Subcutaneous abdominal adipose tissue (tissue), 5 donors: ENCODE measurements at regions not wholly inside any gene's neighbourhood (a gene's known extent, or its start where the extent isn't known, plus 50 kb on each side); places are given as distances from the start of the nearest gene placed in this dataset.

Experiments used
- H3K27ac ChIP-seq: one replicate; pipeline ENCODE4 v1.7.0; 2013; ENCODE audit warnings: low read depth, mild to moderate bottlenecking, inconsistent platforms, low read length, moderate library complexity
- H3K27me3 ChIP-seq, 5 donors: one replicate each; pipeline ENCODE4 v1.7.0; 2013; ENCODE audit warnings: low read length in 5 of 5, inconsistent platforms in 1 of 5; ENCODE audit not compliant: control insufficient read depth in 5 of 5, insufficient read depth in 4 of 5
- H3K36me3 ChIP-seq, 5 donors: one replicate each; pipeline ENCODE4 v1.7.0; 2013; ENCODE audit warnings: low read length in 5 of 5; ENCODE audit not compliant: control insufficient read depth in 5 of 5, insufficient read depth in 5 of 5
- H3K4me1 ChIP-seq, 5 donors: one replicate each; pipeline ENCODE4 v1.7.0; 2013; ENCODE audit warnings: low read length in 5 of 5, mild to moderate bottlenecking in 3 of 5, moderate library complexity in 1 of 5; ENCODE audit not compliant: control insufficient read depth in 5 of 5, insufficient read depth in 5 of 5
- H3K4me3 ChIP-seq, 5 donors: one replicate each; pipeline ENCODE4 v1.7.0; 2013; ENCODE audit warnings: low read length in 5 of 5, low read depth in 1 of 5
- H3K9ac ChIP-seq, 5 donors: one replicate each; pipeline ENCODE4 v1.7.0; 2013; ENCODE audit warnings: low read length in 5 of 5, mild to moderate bottlenecking in 4 of 5, moderate library complexity in 3 of 5
- H3K9me3 ChIP-seq, 5 donors: one replicate each; pipeline ENCODE4 v1.7.0; 2013; ENCODE audit warnings: low read length in 5 of 5; ENCODE audit not compliant: control insufficient read depth in 5 of 5
- donor health status: healthy.
- donor health status: healthy.
- donor health status: healthy.
- donor health status: healthy.
- donor health status: healthy.

GRCh38 chr6:88377976-88378568, 211.9 kb upstream of the CNR1 start:
- Histone ChIP-seq H3K9ac (no peak overlapping the region), H3K9me3 (no peaks in the 10 kb centered on the region), H3K4me3 (no peak overlapping the region), H3K27me3 (no peaks in the 10 kb centered on the region), H3K27ac (no peak overlapping the region), H3K4me1 (peaks cover 0 to 24% (median 11%) of the 10 kb centered on the region in 5 donors), H3K36me3 (no peaks in the 10 kb centered on the region)

GRCh38 chr6:88376768-88377387, 210.7 kb upstream of the CNR1 start:
- Histone ChIP-seq H3K36me3 (no peaks in the 10 kb centered on the region), H3K4me3 (no peak overlapping the region), H3K4me1 (peaks cover 0 to 24% (median 11%) of the 10 kb centered on the region in 5 donors), H3K9ac (no peak overlapping the region), H3K9me3 (no peaks in the 10 kb centered on the region), H3K27me3 (no peaks in the 10 kb centered on the region), H3K27ac (no peak overlapping the region)

GRCh38 chr6:88376197-88376596, 210.1 kb upstream of the CNR1 start:
- Histone ChIP-seq H3K4me1 (peaks cover 0 to 24% (median 11%) of the 10 kb centered on the region in 5 donors), H3K36me3 (no peaks in the 10 kb centered on the region), H3K27ac (no peak overlapping the region), H3K4me3 (no peak overlapping the region), H3K9me3 (no peaks in the 10 kb centered on the region), H3K9ac (no peak overlapping the region), H3K27me3 (no peaks in the 10 kb centered on the region)

GRCh38 chr6:88374553-88374952, 208.4 kb upstream of the CNR1 start:
- H3K27ac ChIP-seq = no peak overlapping the region
- no peak overlapping the region for H3K9ac ChIP-seq
- H3K36me3 ChIP-seq = no peaks in the 10 kb centered on the region
- peaks cover 0 to 4% (median 0%) of the 10 kb centered on the region in 5 donors for H3K27me3 ChIP-seq
- no peak overlapping the region for H3K4me3 ChIP-seq
- H3K9me3 ChIP-seq = no peaks in the 10 kb centered on the region
- peaks cover 0 to 12% (median 0%) of the 10 kb centered on the region in 5 donors for H3K4me1 ChIP-seq

- H3K9me3 ChIP-seq = no peaks in the 10 kb centered on the region
- no peaks in the 10 kb centered on the region for H3K36me3 ChIP-seq
- H3K4me3 ChIP-seq = no peak overlapping the region
- no peaks in the 10 kb centered on the region for H3K4me1 ChIP-seq
- H3K27ac ChIP-seq = no peak overlapping the region
- H3K27me3 ChIP-seq = peaks cover 0 to 4% (median 0%) of the 10 kb centered on the region in 5 donors
- H3K9ac ChIP-seq = no peak overlapping the region
Observed at GRCh38 chr6:88371480-88371879, 205.3 kb upstream of the CNR1 start.

- no peak overlapping the region for H3K27ac ChIP-seq
Observed at GRCh38 chr6:88370127-88370710, 204.1 kb upstream of the CNR1 start.

GRCh38 chr6:88369262-88369661, 203.1 kb upstream of the CNR1 start:
- no peaks in the 10 kb centered on the region for H3K9me3 ChIP-seq
- H3K4me3 ChIP-seq = no peak overlapping the region
- H3K27ac ChIP-seq = no peak overlapping the region
- no peak overlapping the region for H3K9ac ChIP-seq
- H3K36me3 ChIP-seq = no peaks in the 10 kb centered on the region
- H3K27me3 ChIP-seq = peaks cover 0 to 4% (median 0%) of the 10 kb centered on the region in 5 donors
- no peaks in the 10 kb centered on the region for H3K4me1 ChIP-seq

More at GRCh38 chr6:88370127-88370710, 204.1 kb upstream of the CNR1 start:
- Histone ChIP-seq H3K4me3 (no peak overlapping the region), H3K9ac (no peak overlapping the region), H3K36me3 (no peaks in the 10 kb centered on the region), H3K9me3 (no peaks in the 10 kb centered on the region), H3K4me1 (no peaks in the 10 kb centered on the region), H3K27me3 (peaks cover 0 to 4% (median 0%) of the 10 kb centered on the region in 5 donors)

- Histone ChIP-seq H3K4me3 (no peak overlapping the region), H3K9me3 (no peaks in the 10 kb centered on the region), H3K36me3 (no peaks in the 10 kb centered on the region), H3K4me1 (no peaks in the 10 kb centered on the region), H3K9ac (no peak overlapping the region), H3K27ac (no peak overlapping the region), H3K27me3 (peaks cover 0 to 4% (median 0%) of the 10 kb centered on the region in 5 donors)
Observed at GRCh38 chr6:88368071-88368787, 202.1 kb upstream of the CNR1 start.

GRCh38 chr6:88367248-88367647, 201.1 kb upstream of the CNR1 start:
- Histone ChIP-seq H3K9ac (no peak overlapping the region), H3K36me3 (no peaks in the 10 kb centered on the region), H3K9me3 (no peaks in the 10 kb centered on the region), H3K4me1 (no peaks in the 10 kb centered on the region), H3K4me3 (no peak overlapping the region), H3K27ac (no peak overlapping the region), H3K27me3 (peaks cover 0 to 4% (median 0%) of the 10 kb centered on the region in 5 donors)

GRCh38 chr6:88366672-88367071, 200.5 kb upstream of the CNR1 start:
- Histone ChIP-seq H3K4me3 (no peak overlapping the region), H3K36me3 (no peaks in the 10 kb centered on the region), H3K9ac (no peak overlapping the region), H3K27ac (no peak overlapping the region), H3K4me1 (no peaks in the 10 kb centered on the region), H3K9me3 (no peaks in the 10 kb centered on the region), H3K27me3 (peaks cover 0 to 4% (median 0%) of the 10 kb centered on the region in 5 donors)
